ENCODE measurements at regions not wholly inside any gene's neighbourhood (a gene's known extent, or its start where the extent isn't known, plus 50 kb on each side); places are given as distances from the start of the nearest gene placed in this dataset.

- TF ChIP-seq CTCF (IDR thresholded peaks at IDR 0.05) = no peak
- Histone ChIP-seq H3K9me3 (no peaks in the 10 kb centered on the region), H3K27ac (no peak overlapping the region), H3K4me3 (no peak overlapping the region), H3K36me3 (no peaks in the 10 kb centered on the region), H3K27me3 (replicated peaks; ENCODE audit: insufficient read depth) (no peaks in the 10 kb centered on the region), H3K4me1 (ENCODE audit: control insufficient read depth in 1 of 2, low read depth in 2 of 2) (no peaks in the 10 kb centered on the region)
- no peak for DNase-seq (ENCODE audit: low spot score)
- no peak for ATAC-seq (ENCODE audit: insufficient number of reproducible peaks, low FRiP score, low read depth)
These were observed 159.3 kb upstream of the SALL3 start for GRCh38 chr18:78820161-78820834.

- no peaks in the 10 kb centered on the region for H3K9me3 ChIP-seq
- ATAC-seq (ENCODE audit: insufficient number of reproducible peaks, low FRiP score, low read depth) (no peak), DNase-seq (ENCODE audit: low spot score) (no peak)
- no peak overlapping the region for H3K27ac ChIP-seq
- no peak for TF ChIP-seq CTCF (IDR thresholded peaks at IDR 0.05)
- H3K36me3 ChIP-seq = no peaks in the 10 kb centered on the region
- no peak overlapping the region for H3K4me3 ChIP-seq
- no peaks in the 10 kb centered on the region for H3K4me1 ChIP-seq (ENCODE audit: control insufficient read depth in 1 of 2, low read depth in 2 of 2)
- no peaks in the 10 kb centered on the region for H3K27me3 ChIP-seq (replicated peaks; ENCODE audit: insufficient read depth)
These were observed 158.2 kb upstream of the SALL3 start for GRCh38 chr18:78821396-78821795.

GRCh38 chr18:78822171-78822948, 157.3 kb upstream of the SALL3 start:
- no peak overlapping the region for H3K4me3 ChIP-seq

GRCh38 chr18:78822949-78823285, 156.7 kb upstream of the SALL3 start:
- no peak for ATAC-seq (ENCODE audit: insufficient number of reproducible peaks, low FRiP score, low read depth)
- Histone ChIP-seq H3K27me3 (replicated peaks; ENCODE audit: insufficient read depth) (no peaks in the 10 kb centered on the region), H3K9me3 (no peaks in the 10 kb centered on the region), H3K27ac (no peak overlapping the region), H3K4me1 (ENCODE audit: control insufficient read depth in 1 of 2, low read depth in 2 of 2) (no peaks in the 10 kb centered on the region), H3K4me3 (no peak overlapping the region), H3K36me3 (no peaks in the 10 kb centered on the region)
- TF ChIP-seq CTCF (IDR thresholded peaks at IDR 0.05) = no peak
- no peak for DNase-seq (ENCODE audit: low spot score)

More at GRCh38 chr18:78822171-78822948, 157.3 kb upstream of the SALL3 start:
- Histone ChIP-seq H3K27ac (no peak overlapping the region), H3K9me3 (no peaks in the 10 kb centered on the region), H3K36me3 (no peaks in the 10 kb centered on the region), H3K27me3 (replicated peaks; ENCODE audit: insufficient read depth) (no peaks in the 10 kb centered on the region), H3K4me1 (ENCODE audit: control insufficient read depth in 1 of 2, low read depth in 2 of 2) (no peaks in the 10 kb centered on the region)
- TF ChIP-seq CTCF (IDR thresholded peaks at IDR 0.05) = no peak
- ATAC-seq (ENCODE audit: insufficient number of reproducible peaks, low FRiP score, low read depth) = no peak
- no peak for DNase-seq (ENCODE audit: low spot score)

- H3K27ac ChIP-seq = no peak overlapping the region
These were observed 154.4 kb upstream of the SALL3 start for GRCh38 chr18:78825168-78825567.

More at GRCh38 chr18:78825168-78825567, 154.4 kb upstream of the SALL3 start:
- DNase-seq (ENCODE audit: low spot score) (no peak), ATAC-seq (ENCODE audit: insufficient number of reproducible peaks, low FRiP score, low read depth) (no peak)
- Histone ChIP-seq H3K36me3 (no peaks in the 10 kb centered on the region), H3K27me3 (replicated peaks; ENCODE audit: insufficient read depth) (no peaks in the 10 kb centered on the region), H3K9me3 (no peaks in the 10 kb centered on the region), H3K4me1 (ENCODE audit: control insufficient read depth in 1 of 2, low read depth in 2 of 2) (no peaks in the 10 kb centered on the region), H3K4me3 (no peak overlapping the region)
- TF ChIP-seq CTCF (IDR thresholded peaks at IDR 0.05) = no peak
